ENCODE measurements at regions not wholly inside any gene's neighbourhood (a gene's known extent, or its start where the extent isn't known, plus 50 kb on each side); places are given as distances from the start of the nearest gene placed in this dataset.

DNA sequence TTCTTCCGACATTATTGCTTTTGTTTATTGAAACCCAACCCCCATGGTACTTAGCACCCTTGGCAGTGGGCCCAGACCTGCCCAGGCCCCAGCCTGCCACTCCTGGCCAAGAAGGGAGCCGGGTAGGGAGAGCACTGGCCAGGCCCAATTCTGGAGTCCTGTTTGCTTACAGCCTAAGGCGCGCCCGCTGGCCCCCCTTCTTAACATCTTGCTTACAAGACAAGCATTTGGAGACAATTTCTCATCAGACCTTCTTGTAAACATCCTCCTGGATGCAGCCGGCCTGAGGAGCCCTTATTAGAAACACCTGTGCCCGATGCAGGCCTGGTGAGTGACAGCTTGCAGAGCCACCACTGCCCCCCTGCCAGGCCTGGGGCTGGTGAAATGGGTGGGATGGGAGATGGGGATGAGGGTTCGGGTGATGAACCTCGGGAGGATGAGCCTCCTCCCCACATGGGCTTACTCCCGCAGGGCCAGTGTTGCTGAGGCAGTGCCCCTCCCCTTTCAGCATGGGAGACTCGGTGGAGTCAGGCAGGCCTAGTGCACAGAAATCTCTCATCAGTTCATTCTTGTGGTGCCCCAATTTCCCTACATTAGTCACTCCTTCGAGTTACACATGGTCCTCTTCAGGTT, 217.5 kb downstream of the CYP26B1 start:
- FAIRE-seq (no peak), DNase-seq (ENCODE audit: insufficient read length, low spot score) (no peak)
- TF ChIP-seq, protein P1, sequence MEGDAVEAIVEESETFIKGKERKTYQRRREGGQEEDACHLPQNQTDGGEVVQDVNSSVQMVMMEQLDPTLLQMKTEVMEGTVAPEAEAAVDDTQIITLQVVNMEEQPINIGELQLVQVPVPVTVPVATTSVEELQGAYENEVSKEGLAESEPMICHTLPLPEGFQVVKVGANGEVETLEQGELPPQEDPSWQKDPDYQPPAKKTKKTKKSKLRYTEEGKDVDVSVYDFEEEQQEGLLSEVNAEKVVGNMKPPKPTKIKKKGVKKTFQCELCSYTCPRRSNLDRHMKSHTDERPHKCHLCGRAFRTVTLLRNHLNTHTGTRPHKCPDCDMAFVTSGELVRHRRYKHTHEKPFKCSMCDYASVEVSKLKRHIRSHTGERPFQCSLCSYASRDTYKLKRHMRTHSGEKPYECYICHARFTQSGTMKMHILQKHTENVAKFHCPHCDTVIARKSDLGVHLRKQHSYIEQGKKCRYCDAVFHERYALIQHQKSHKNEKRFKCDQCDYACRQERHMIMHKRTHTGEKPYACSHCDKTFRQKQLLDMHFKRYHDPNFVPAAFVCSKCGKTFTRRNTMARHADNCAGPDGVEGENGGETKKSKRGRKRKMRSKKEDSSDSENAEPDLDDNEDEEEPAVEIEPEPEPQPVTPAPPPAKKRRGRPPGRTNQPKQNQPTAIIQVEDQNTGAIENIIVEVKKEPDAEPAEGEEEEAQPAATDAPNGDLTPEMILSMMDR (IDR thresholded peaks at IDR 0.05; ENCODE audit: insufficient read depth, missing control alignments): no peak

DNA sequence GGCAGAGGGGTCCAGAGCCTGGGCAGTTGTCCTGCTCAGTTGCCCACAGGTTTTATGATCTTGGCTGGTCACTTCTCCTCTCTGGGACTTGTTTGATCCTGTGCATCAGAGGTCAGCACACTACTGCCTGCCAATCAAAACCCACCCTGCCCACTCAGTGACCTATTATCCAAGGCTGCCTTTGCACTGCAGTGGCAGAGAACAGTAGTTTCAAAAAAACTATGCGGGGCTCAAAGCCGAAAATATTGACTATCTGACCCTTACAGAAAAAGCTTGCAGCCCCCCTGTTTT, 218.2 kb downstream of the CYP26B1 start:
- TF ChIP-seq, protein P1 (IDR thresholded peaks at IDR 0.05; ENCODE audit: insufficient read depth, missing control alignments): no peak
- FAIRE-seq: no peak
- no peak for DNase-seq (ENCODE audit: insufficient read length, low spot score)

DNA sequence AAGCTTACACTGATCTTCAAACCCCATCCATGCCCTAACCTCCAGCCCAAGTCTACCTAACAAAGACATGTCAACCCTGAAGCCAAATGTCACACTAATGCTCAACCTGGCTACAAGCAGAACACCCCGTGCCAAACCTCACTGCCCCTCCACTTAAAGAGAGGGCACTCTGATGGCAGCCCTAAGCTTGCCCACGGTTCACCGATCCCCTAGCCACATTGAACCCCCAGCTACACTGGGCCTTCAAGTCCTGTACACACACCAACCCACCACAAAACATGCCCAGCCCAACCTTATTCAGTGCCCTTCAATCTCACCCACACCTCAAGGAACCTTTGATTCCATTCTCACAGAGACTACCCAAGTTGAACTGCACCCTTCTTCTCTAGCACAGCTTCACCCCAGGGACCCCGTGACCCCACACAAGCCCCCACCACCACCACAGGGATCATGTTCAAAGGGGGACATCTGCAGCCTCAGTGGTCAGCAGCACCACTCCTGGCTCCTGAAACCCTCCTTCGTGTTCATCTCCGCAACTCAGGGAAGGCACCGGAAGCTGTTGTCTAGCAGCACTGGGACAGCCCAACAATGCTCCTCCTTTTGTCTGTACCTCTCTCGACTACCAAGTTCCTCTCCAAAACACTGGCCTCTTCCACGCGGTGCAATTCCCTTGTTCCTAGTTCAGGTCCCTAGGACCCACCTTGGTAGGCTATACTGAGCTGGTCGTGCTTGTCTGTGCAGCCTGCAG, 218.8 kb downstream of the CYP26B1 start:
- TF ChIP-seq, protein P1 (IDR thresholded peaks at IDR 0.05; ENCODE audit: insufficient read depth, missing control alignments): no peak
- FAIRE-seq: no peak
- DNase-seq (ENCODE audit: insufficient read length, low spot score): no peak

DNA sequence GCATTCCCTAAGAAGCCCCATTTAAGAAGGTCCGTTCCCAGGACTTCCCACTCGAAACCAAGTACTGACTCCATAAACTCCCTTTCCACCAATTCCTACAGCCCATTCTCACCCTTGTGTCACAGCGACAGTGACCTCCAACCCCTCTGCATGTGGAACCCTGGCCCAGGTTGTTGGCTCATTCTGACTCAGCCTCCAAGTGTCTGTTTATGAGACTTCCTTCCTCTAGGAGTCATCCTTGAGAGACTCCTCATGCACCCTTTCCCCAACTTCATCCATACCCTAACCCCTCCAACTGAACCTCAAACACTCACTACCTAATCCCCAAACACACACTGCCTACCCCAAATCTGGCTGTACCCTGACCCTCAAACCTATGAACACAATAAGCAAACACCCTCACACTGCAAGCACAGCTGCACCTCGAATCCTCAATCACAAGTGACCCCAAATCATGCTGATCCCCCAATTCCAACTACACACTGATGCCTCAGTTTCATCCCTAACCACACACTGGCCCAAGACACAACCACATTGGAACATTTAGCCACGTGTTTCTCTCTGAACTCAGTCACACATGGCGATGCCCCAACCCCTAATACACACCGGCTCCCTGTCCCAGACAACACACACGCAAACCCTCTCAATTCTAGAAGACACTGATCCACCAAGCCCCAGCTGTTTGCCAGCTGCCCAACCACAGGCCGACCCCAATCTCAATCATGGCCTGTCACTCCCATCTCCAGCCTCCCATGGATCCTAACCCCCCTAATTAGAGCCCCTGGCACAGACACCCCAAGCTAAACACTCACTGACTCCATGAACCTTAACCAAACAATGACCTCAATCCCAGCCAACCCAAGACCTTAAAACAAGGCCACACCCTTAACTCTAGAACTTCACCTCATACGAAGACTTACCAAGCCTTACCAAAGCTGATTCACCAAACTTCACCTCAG, 219.6 kb downstream of the CYP26B1 start:
- FAIRE-seq (no peak), DNase-seq (ENCODE audit: insufficient read length, low spot score) (no peak)
- TF ChIP-seq, protein P1 (IDR thresholded peaks at IDR 0.05; ENCODE audit: insufficient read depth, missing control alignments): no peak

DNA sequence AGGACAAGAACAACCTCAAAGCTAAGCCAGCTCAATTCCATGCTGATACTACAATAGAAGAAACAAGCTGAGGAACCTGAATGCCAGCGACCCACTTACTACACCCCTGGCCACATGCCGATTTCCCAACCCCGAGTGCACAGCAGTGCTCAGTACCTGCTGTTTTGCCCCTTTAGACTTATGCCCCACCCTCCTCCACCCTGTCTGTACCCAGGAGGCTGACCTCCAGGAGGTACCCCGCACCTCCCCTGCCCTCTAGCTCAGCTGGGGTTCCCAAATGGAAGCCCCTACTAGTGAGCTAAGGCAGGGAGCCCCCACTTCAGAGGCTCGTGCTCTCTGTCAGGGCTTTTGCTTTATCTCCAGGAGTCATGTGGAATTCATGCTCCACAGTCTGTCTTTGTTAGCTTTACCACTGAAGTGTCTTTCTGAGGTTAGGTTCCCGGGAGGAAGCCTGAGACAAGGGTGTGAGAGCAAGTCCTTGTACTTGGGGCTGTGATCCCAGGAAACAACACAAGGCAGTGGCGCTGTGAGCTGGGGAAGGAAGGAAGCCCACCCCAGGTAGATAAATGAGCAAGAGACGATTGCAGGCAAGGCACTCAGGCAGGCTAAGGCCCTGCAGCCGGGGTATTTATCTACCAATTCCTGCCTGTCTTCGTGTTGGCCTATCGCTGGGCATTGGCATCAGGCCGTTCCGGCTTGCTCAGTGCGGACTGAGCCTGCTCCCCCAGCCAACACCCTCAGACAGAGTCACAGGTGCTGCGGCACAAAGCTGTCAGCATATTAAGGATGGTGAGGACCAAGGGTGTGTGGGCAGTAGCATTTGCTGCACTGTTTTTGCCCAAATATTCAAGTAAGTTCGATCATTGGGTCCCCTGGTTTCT, 220.5 kb downstream of the CYP26B1 start:
- TF ChIP-seq, protein P1 (IDR thresholded peaks at IDR 0.05; ENCODE audit: insufficient read depth, missing control alignments): no peak
- FAIRE-seq (no peak), DNase-seq (ENCODE audit: insufficient read length, low spot score) (no peak)

DNA sequence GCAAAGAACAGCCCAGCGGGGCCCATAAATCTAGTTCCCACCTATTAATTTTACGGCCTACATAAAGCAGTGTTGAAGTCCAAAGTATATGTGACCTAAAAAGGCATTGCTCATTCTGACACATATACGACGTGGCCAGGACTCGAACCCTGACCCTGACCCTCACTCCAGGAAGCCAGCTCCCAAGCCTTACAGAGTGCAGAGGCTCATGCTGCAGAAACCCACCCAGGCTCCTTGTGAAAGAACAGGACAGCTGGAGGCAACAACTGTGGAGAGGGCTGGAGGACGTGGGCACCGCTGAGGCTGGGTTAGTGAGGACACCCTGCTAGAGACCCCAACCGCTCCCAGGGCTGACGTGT, 221.6 kb downstream of the CYP26B1 start:
- FAIRE-seq (no peak), DNase-seq (ENCODE audit: insufficient read length, low spot score) (no peak)
- TF ChIP-seq, protein P1 (IDR thresholded peaks at IDR 0.05; ENCODE audit: insufficient read depth, missing control alignments): no peak

Data from D721Med (cell line).